Stimulated activated naive CD8-positive, alpha-beta T cell treated with anti-CD3 and anti-CD28 coated beads, Interleukin-15, Interleukin-2, amounts not matched to agents 100 ng/mL and 50 ng/mL, for 24 hours (primary cell): ENCODE measurements at regions not wholly inside any gene's neighbourhood (a gene's known extent, or its start where the extent isn't known, plus 50 kb on each side); places are given as distances from the start of the nearest gene placed in this dataset.
"Not testable (repeated sequence)": the region's sequence is repeated elsewhere in the genome, so short reads cannot be mapped to it uniquely, and the experiment has no call there.

Source experiments
- H3K27ac Mint-ChIP-seq: one replicate; pipeline ENCODE4 v1.8.0; 2021; ENCODE audit warnings: mild to moderate bottlenecking, mixed read lengths
- H3K27me3 Mint-ChIP-seq: one replicate; pipeline ENCODE4 v1.8.0; 2021; ENCODE audit warnings: mixed read lengths
- H3K36me3 Mint-ChIP-seq: one replicate; pipeline ENCODE4 v1.8.0; 2021; ENCODE audit warnings: low read depth, mixed read lengths
- H3K4me1 Mint-ChIP-seq: one replicate; pipeline ENCODE4 v1.8.0; 2021; ENCODE audit warnings: low read depth, mixed read lengths
- H3K4me3 Mint-ChIP-seq: one replicate; pipeline ENCODE4 v1.8.0; 2021; ENCODE audit warnings: mild to moderate bottlenecking, mixed read lengths
- H3K9me3 Mint-ChIP-seq: one replicate; pipeline ENCODE4 v1.8.0; 2021; ENCODE audit warnings: mixed read lengths

DNA sequence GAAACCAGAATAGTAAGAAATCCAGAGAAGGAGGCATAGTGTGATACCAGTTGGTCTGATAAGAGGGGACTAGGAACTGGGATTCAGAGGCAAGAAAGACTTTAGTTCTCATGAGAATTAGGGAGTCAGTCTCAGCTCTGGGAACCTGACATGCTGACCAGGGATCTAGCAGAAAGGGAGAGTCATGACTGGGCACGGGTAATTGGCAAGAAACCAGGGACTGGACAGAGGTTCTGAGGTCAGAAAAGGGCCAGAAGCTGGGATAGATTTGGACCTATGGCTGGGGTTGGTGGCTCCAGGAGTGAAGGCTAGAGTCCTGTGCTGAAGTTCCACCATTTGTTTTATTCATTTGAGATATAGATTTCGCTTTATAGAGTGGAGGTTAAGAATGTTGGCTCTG is 110.2 kb upstream of the C1GALT1C1 start:
- H3K4me3 Mint-ChIP-seq: no peak overlapping the region
- H3K27me3 Mint-ChIP-seq: no peaks in the 10 kb centered on the region
- no peaks in the 10 kb centered on the region for H3K36me3 Mint-ChIP-seq
- H3K27ac Mint-ChIP-seq: no peak overlapping the region
- H3K9me3 Mint-ChIP-seq: no peaks in the 10 kb centered on the region
- peaks cover 34% of the 10 kb centered on the region for H3K4me1 Mint-ChIP-seq

GRCh38 chrX:120739300-120739699 is 109.4 kb upstream of the C1GALT1C1 start:
- Mint-ChIP-seq H3K27ac (no peak overlapping the region), H3K4me3 (no peak overlapping the region), H3K9me3 (no peaks in the 10 kb centered on the region), H3K4me1 (peaks cover 34% of the 10 kb centered on the region), H3K36me3 (no peaks in the 10 kb centered on the region), H3K27me3 (no peaks in the 10 kb centered on the region)

DNA sequence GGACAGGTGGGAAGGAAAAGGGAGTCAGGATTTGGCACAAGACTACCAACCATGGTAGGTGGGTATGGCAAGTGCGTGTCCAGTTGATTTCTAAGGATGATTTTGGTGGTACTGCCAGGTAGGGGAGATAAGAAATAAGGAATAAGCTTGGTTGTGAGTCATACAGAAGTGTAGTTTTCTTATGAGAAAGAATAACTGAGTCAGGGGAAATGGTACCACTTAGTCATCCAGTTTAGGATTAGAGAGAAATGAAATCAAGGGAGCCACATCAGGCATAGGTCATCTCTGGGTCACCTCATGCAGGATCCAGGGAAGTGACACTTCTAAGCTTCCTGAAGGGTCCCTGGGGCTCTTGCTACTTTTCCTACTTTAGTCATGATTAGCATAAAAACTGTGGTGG is 107.1 kb upstream of the C1GALT1C1 start:
- no peaks in the 10 kb centered on the region for H3K36me3 Mint-ChIP-seq
- peaks cover 34% of the 10 kb centered on the region for H3K4me1 Mint-ChIP-seq
- H3K27me3 Mint-ChIP-seq: no peaks in the 10 kb centered on the region
- peak overlapping the region; percentile 65 for H3K27ac Mint-ChIP-seq
- H3K4me3 Mint-ChIP-seq: no peak overlapping the region
- no peaks in the 10 kb centered on the region for H3K9me3 Mint-ChIP-seq

DNA sequence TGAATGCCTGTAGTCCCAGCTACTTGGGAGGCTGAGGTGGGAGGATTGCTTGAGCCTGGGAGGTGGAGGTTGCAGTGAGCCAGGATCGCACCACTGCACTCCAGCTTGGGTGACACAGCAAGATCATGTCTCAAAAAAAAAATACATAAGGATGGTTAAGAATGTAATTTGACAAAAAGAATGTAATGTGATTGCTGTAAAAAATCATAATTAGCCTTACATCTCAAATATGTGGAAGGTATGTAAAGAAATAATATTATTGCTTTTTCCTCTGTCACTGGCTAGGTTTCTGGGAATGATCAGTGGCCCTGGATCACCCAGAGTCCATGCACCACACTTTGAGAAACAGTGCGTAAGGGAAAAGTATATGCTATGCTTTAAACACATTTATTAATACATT is 106.1 kb upstream of the C1GALT1C1 start:
- Mint-ChIP-seq H3K9me3 (no peaks in the 10 kb centered on the region), H3K4me1 (peaks cover 34% of the 10 kb centered on the region)

GRCh38 chrX:120732879-120733278 is 103.0 kb upstream of the C1GALT1C1 start:
- H3K27me3 Mint-ChIP-seq: no peaks in the 10 kb centered on the region
- no peaks in the 10 kb centered on the region for H3K9me3 Mint-ChIP-seq
- no peaks in the 10 kb centered on the region for H3K36me3 Mint-ChIP-seq
- H3K4me3 Mint-ChIP-seq: no peak overlapping the region
- H3K4me1 Mint-ChIP-seq: peaks cover 16% of the 10 kb centered on the region
- no peak overlapping the region for H3K27ac Mint-ChIP-seq

More for the DNA sequence above, 106.1 kb upstream of the C1GALT1C1 start:
- Mint-ChIP-seq H3K27ac (no peak overlapping the region), H3K27me3 (no peaks in the 10 kb centered on the region), H3K4me3 (no peak overlapping the region), H3K36me3 (no peaks in the 10 kb centered on the region)

GRCh38 chrX:120732461-120732860 is 102.6 kb upstream of the C1GALT1C1 start:
- no peak overlapping the region for H3K4me3 Mint-ChIP-seq
- no peaks in the 10 kb centered on the region for H3K36me3 Mint-ChIP-seq
- H3K27ac Mint-ChIP-seq: no peak overlapping the region
- H3K9me3 Mint-ChIP-seq: no peaks in the 10 kb centered on the region
- H3K27me3 Mint-ChIP-seq: no peaks in the 10 kb centered on the region
- H3K4me1 Mint-ChIP-seq: peaks cover 15% of the 10 kb centered on the region

GRCh38 chrX:120731386-120731785 is 101.5 kb upstream of the C1GALT1C1 start:
- H3K4me1 Mint-ChIP-seq: peaks cover 9% of the 10 kb centered on the region
- no peak overlapping the region for H3K27ac Mint-ChIP-seq
- H3K36me3 Mint-ChIP-seq: no peaks in the 10 kb centered on the region
- H3K4me3 Mint-ChIP-seq: no peak overlapping the region
- H3K27me3 Mint-ChIP-seq: no peaks in the 10 kb centered on the region
- no peaks in the 10 kb centered on the region for H3K9me3 Mint-ChIP-seq

GRCh38 chrX:120729506-120730255 is 99.8 kb upstream of the C1GALT1C1 start:
- H3K4me1 Mint-ChIP-seq: peaks cover 12% of the 10 kb centered on the region
- H3K9me3 Mint-ChIP-seq, H3K27me3 Mint-ChIP-seq, H3K27ac Mint-ChIP-seq, H3K36me3 Mint-ChIP-seq, H3K4me3 Mint-ChIP-seq: not testable (repeated sequence)

- Mint-ChIP-seq H3K27ac (no peak overlapping the region), H3K4me3 (no peak overlapping the region), H3K9me3 (no peaks in the 10 kb centered on the region), H3K36me3 (no peaks in the 10 kb centered on the region), H3K27me3 (no peaks in the 10 kb centered on the region), H3K4me1 (peaks cover 12% of the 10 kb centered on the region)
These were observed 98.1 kb upstream of the C1GALT1C1 start for GRCh38 chrX:120727911-120728310.

- Mint-ChIP-seq H3K36me3 (no peaks in the 10 kb centered on the region), H3K9me3 (no peaks in the 10 kb centered on the region), H3K4me3 (no peak overlapping the region), H3K27me3 (no peaks in the 10 kb centered on the region), H3K27ac (no peak overlapping the region), H3K4me1 (peaks cover 12% of the 10 kb centered on the region)
These were observed 97.6 kb upstream of the C1GALT1C1 start for GRCh38 chrX:120727452-120727851.

DNA sequence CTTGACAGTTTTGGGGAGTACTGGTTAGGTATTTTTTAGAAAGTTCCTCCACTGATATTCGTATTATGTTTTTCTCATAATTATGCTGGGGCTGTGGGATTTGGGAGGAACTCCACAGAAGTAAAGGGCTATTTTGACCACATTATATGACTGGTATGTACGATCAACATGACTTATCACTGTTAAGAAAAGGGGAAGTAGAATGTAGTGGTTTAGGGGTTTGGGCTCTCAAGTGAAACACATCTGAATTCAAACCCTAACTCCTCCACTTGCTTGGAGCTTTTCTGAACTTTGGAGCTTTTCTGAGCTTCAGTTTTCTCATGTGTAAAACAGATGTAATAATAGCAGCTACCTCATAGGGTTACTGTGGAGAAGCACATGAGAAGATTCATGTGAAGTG is 96.4 kb upstream of the C1GALT1C1 start:
- no peak overlapping the region for H3K4me3 Mint-ChIP-seq
- no peak overlapping the region for H3K27ac Mint-ChIP-seq
- peaks cover 4% of the 10 kb centered on the region for H3K9me3 Mint-ChIP-seq
- peaks cover 12% of the 10 kb centered on the region for H3K4me1 Mint-ChIP-seq
- H3K36me3 Mint-ChIP-seq: no peaks in the 10 kb centered on the region
- no peaks in the 10 kb centered on the region for H3K27me3 Mint-ChIP-seq

- Mint-ChIP-seq H3K36me3 (no peaks in the 10 kb centered on the region), H3K4me1 (peaks cover 12% of the 10 kb centered on the region), H3K27me3 (no peaks in the 10 kb centered on the region), H3K9me3 (peaks cover 4% of the 10 kb centered on the region), H3K27ac (no peak overlapping the region), H3K4me3 (no peak overlapping the region)
These were observed 96.0 kb upstream of the C1GALT1C1 start for GRCh38 chrX:120725874-120726273.

DNA sequence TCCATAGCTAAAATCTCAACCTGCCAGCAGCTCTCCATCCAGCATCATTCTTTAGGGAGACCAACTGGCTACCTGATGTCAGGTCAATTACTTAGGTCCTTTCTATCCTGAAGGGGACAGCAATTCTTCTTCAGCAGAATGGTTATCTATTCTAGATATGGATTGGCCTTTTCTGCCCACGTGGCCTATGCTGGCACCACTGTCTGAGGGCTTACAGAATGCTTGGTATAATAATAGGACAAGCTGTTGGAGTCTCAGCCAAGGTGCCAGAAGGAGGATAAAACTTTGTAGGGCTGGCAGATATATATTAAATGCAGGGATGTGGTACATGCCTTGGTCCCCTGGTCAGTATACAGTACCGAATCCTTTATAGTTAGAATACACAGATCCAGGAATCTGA is 89.8 kb upstream of the C1GALT1C1 start:
- Mint-ChIP-seq H3K9me3 (peaks cover 4% of the 10 kb centered on the region), H3K4me1 (no peaks in the 10 kb centered on the region), H3K27ac (no peak overlapping the region), H3K4me3 (no peak overlapping the region), H3K27me3 (no peaks in the 10 kb centered on the region), H3K36me3 (no peaks in the 10 kb centered on the region)

DNA sequence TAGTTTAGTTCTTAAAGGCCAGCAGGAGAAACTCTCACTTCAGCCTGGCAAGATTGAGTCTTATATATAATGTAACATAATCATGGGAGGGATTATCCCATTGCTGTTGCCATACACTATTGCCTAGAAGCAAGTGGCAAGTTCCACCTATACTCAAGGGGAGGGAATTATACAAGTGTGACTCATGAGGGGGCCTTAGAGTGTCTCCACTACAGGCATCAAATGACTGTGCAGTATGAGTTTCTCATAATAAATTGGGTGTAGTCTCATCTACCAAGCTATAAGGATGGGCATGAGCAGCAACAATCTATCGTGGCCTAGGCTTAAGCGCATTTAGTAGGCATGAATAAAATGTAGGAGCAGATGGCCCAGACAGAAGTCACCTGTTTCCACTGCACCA is 89.1 kb upstream of the C1GALT1C1 start:
- H3K4me1 Mint-ChIP-seq: no peaks in the 10 kb centered on the region
- H3K4me3 Mint-ChIP-seq: no peak overlapping the region
- H3K9me3 Mint-ChIP-seq: peaks cover 4% of the 10 kb centered on the region
- no peaks in the 10 kb centered on the region for H3K36me3 Mint-ChIP-seq
- no peak overlapping the region for H3K27ac Mint-ChIP-seq
- H3K27me3 Mint-ChIP-seq: no peaks in the 10 kb centered on the region

GRCh38 chrX:120702337-120702736 is 72.5 kb upstream of the C1GALT1C1 start:
- H3K4me3 Mint-ChIP-seq, H3K27ac Mint-ChIP-seq: not testable (repeated sequence)

DNA sequence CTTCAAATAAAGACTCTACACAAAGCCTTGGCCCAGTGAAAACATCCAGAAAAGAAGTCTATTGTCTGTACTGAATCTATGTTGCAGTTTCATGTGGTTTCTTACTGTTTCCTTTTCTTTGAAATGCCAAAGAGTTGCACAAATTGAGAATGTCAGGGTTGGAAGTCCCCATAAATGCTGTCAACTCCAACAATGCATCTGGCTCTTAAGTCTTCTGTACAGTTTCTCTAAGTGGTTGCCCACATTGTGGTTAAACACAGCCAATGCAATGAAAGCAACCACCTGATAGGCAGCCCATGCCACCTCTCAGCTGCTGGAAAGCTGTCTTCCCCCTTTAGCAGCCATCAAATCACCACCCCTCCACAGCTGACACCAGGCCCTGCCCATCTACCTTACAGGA is 67.2 kb upstream of the C1GALT1C1 start:
- H3K27me3 Mint-ChIP-seq: no peaks in the 10 kb centered on the region
- peaks cover 4% of the 10 kb centered on the region for H3K36me3 Mint-ChIP-seq
- peaks cover 17% of the 10 kb centered on the region for H3K4me1 Mint-ChIP-seq
- peaks cover 19% of the 10 kb centered on the region for H3K9me3 Mint-ChIP-seq
- H3K4me3 Mint-ChIP-seq: peak overlapping the region; percentile 55
- H3K27ac Mint-ChIP-seq: peak overlapping the region; percentile 85

More at GRCh38 chrX:120702337-120702736, 72.5 kb upstream of the C1GALT1C1 start:
- H3K36me3 Mint-ChIP-seq, H3K27me3 Mint-ChIP-seq, H3K4me1 Mint-ChIP-seq: not testable (repeated sequence)
- H3K9me3 Mint-ChIP-seq: peaks cover 16% of the 10 kb centered on the region
